HG02798 (cell line): ENCODE measurements at regions not wholly inside any gene's neighbourhood (a gene's known extent, or its start where the extent isn't known, plus 50 kb on each side); places are given as distances from the start of the nearest gene placed in this dataset.

ENCODE experiments used
- ATAC-seq: cut with Tn5 transposase; IDR thresholded peaks from one replicate; pipeline ENCODE4 v1.9.1; 2021; ENCODE audit warnings: mild to moderate bottlenecking; ENCODE audit not compliant: unreplicated experiment, poor library complexity

DNA sequence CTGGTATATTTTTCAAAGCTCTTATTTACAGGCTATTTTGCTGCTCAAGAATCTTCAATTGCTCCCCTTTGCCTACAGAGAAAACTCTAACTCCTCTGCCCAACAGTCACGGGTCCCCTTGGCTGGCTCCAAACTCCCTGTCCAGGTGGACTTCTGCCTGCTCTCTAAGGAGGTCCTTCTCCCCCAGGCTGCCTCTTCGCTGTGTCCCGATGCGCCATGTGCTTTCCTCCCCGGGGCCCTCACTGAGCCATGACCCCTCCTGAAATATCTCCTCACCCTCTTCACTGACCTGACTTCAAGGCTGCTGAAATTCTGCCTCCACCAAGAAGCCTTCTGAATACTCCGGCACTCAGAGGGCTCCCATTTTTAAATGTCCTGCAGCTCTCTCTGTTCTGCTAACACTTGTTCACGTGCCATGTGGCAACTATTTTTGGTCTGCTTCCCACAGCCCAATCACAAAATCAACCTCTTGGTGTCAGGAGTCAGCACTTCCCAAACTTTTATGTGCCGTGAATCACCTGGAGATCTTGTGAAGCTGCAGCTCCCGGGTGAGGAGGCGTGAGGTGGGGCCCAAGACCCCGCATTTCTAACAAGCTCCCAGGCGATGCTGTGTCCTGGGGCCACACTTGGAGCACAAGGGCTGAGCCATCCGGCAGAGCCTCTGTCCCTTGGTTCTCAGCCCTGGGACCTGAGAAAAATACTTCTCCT is 85.7 kb upstream of the COL13A1 start:
- ATAC-seq: no peak

DNA sequence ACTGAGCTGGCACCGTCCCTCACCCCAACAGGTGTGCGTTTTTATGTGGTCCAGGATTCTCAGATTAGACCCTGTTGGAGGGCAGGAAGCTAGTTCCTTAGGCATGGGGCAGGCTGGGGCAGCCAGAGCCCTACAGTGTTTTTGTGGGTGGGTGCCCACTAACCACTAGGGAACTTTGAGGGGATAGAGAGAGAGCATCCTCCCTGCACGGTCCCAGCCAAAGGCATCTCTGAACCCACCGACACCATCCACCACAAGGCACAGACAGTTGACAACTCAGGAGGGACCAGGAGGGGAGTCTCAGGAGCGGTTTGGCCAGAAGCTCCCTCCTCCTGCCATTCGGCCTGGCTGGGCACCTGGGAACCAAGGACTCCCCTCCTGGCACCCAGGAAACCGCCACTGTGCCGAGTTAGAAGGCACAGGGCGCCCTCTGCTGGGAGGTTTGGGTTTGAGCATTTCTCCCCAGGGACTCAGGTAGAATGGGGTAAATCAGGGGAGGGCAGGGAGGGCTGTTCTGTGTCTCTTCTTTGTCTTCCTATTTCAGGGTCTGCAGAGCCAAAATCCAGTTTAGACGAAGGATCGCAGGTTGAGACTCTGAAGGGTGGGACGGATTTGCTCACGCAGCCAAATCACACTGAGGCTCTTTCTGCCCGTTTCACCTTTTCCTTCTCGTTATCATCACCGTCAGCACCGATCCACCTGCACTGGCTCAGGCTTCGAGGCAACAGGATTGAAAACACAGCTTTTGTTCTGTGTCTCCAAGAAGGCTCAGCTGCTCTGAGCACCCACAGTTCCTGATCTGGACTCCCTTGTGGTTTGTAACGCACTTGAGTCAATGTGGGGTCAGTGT is 84.8 kb upstream of the COL13A1 start:
- no peak for ATAC-seq

DNA sequence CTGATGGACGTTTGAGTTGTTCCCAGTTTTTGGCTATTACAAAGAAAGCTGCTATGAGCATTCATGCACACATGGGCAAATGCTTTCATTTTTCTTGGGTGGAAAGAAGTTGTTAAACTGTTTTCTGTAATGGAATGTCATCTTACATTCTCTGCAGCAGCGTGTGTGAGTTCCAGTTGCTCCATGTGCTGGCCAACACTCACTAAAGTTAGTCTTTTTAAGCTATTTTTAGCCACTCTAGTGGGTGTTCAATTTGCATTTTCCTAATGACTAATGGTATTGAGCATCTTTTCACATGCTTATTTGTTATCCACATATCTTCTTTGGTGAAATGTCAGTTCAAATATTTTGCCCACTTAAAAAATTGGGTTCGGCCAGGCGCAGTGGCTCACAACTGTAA is 82.8 kb upstream of the COL13A1 start:
- ATAC-seq: no peak

DNA sequence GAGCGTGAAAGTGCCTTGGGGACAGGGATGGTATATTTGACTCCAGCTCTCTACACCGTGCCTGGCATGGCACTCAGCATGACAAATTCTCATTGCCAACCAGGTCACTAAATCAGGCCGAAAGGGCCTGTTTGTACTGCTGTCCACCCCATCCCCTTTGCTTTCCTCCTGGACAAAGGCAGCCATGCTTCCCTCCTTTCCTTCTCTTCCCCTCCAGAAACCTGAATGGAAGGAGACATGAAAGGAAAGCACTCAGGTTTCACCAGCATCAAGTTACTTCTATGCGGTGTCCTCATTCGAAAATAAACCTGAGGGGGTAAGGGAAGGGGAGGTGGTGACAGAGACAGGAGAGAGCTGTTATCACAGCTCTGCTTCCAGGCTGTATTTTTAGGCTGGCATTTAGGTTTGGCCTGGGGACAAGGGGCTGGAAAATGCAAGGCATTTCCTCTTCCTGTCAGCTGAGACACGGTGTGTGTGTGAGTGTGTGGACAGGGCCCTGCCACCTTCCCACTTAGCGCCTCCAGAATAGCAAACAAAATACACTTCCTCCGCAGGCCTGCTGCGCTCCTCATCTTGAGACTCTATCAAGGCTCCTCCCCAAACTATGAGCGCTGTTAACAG is 79.9 kb upstream of the COL13A1 start:
- no peak for ATAC-seq

DNA sequence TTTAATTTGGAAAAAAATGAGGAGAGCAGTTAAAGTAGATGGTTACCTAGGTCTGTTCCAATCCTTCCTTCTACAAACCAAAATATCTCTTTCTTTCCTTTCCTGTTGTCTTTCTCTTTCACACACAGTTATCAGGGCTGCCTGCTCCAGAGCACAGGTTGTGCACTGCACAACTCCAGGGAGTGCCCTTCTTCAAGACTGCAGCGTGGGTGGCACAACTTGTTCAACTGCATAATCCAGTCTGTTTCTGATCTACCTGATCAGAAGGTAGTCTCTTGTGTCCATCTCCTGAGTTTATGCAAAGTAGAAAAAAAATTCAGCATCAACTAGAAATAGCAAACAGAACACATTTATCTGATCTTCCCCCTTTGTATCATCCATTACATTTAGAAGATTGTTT is 78.1 kb upstream of the COL13A1 start:
- ATAC-seq: no peak

DNA sequence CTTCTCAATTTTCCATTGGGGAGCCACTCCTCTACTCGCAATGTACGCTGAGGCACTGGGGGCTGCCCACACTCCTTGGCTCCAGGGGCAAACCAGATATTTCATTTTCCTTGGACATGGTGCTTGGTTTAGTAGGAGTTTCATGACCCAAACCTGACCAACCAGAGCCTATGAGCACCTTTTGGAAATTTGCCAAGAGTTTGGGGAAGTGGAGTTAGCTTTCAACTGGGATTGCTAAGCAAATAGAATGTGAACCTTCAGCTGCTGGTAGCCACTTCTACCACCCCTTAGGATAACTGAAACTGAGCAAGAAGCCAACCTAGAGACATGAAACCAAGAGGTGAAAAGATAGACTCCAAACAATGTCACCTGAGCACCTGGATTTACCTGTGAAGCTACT is 74.9 kb upstream of the COL13A1 start:
- no peak for ATAC-seq

DNA sequence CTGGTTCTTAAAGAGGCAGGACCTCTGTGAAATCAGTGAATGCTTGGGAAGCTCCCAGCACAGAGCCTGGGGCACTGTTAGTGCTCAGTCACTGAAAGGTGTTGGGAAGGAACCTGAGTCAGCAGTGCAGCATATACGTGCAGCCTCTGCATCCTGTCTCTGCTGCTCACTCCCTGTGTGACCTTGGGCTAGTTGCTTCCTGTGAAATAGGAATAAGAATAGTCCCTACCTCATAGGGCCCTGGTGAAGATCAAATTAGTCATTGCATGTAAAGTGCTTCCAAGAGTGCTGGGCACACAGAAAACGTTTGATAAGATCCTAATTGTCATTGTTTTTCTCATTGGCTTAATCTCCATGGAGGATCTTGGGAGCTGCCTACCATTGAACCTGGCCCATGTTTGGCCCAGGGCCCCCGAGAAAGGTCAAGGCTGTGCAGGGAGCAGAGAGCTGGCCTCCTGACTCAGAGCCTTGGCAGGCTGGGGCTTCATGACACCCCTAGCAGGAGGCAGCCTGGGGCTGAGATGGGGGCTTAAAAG is 73.3 kb upstream of the COL13A1 start:
- no peak for ATAC-seq

DNA sequence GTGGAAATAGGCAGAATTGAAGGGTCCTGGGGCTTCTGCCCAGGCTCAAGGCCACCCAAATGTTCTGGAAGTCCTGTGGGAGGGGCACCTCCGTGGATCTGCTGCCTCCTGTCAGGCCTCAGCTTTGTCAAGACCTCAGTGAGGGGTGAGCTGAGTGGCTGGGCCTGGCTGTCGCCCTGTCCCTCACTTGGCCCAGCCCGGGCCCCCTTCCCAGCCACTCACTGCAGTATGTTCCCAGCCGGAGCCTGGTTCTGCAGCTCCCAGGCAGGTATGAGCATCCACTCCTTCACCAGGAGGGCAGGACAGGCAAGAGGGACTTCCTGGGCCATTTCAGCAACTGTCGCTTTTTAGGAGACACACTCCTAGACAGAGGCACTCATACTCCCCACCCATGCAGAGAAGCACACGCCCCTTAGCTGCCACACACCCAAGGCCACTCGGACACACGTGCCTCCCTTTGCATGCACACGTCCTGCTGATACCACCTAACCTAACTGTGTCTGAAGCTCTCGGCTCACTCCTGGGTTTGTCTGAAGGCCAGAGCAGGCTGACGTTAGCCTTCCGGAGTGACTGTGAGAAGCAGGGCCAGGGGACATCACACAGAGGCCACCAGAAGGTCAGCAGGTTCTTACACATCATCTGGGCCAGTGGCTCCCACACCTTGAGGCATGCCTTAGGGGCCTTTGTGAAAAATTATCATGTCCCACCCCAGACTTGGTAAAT is 72.2 kb upstream of the COL13A1 start:
- no peak for ATAC-seq

DNA sequence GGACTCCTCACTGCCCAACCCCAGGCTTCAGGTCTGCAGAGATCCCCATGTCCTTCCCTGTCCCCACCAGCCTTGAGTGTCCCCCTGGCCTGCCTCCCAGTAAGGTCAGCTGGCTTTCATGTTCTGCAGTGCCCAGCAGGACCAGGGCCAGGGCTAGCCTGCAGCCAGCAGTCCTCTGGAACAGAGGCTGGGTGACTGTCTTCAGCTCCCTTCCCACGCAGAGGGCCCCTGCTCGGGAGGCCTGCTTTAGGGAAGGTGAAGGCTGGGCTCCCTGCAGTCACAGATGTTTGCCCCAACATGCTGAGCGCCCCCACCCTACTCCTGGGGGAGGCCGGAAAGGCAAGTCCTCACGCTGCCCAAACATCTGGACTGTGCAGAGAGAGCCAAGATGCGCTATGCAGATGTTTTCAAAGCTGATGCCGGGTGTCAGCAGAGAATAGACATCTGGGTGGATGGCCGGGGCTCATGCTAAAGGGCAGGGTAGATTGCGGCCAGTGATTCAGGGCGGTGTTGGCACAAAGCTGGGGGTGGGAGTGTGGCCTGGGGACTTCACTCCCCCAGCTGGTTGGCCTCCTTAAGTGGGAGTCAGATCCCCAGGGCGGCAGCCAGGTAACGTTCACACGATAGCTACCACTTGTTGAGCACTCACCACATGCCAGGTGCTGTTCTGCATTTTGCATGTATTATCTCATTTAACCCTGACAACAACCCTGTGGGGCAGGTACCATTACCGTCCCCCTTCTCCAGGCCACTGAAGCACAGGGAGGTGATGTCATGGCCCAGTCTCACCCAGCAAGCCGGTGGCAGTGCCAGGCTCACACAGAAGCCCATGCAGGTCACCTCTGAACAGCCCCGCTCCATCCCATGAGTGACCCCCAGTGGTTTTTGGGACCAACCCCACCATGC is 71.2 kb upstream of the COL13A1 start:
- ATAC-seq: no peak

DNA sequence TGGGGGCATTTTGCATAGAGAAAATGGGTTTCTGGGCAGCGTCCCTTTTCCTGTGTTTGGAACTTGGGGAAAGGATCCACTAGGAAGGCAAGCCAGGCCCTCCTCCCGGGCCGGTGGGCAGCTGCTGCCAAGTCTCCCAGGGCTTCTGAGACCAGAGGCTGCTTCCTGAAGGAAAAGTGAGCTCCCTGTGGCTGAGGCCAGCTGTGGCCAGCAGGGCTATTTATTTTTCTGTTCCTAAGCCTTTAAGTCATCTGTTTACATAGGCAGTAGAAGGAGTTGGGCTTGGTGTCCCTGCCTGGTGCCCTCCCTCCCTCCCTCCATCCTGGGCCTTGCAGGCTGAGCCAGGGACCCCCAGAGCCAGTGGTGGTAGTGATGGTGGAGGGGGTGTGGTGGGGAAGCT is 70.5 kb upstream of the COL13A1 start:
- ATAC-seq: no peak

DNA sequence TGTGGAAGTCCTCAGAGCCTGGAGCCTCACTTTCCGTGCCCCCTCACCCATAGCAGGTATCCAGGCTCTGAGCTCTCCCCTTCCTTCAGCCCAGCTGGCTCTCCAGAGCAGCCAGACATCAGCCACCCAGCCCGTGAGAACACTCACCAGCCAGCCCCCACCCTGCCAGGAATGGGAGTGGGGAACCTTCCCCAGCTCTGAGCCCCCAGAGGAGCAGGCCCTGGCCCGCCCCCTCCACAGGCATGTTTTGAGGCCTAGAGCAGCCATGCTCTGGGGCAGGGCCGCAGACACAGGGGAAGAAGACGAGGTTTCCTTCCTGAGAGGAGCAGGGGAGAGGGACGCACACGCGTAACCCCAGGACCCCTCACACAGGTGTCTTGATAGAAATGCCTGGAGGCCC is 70.0 kb upstream of the COL13A1 start:
- ATAC-seq: no peak

DNA sequence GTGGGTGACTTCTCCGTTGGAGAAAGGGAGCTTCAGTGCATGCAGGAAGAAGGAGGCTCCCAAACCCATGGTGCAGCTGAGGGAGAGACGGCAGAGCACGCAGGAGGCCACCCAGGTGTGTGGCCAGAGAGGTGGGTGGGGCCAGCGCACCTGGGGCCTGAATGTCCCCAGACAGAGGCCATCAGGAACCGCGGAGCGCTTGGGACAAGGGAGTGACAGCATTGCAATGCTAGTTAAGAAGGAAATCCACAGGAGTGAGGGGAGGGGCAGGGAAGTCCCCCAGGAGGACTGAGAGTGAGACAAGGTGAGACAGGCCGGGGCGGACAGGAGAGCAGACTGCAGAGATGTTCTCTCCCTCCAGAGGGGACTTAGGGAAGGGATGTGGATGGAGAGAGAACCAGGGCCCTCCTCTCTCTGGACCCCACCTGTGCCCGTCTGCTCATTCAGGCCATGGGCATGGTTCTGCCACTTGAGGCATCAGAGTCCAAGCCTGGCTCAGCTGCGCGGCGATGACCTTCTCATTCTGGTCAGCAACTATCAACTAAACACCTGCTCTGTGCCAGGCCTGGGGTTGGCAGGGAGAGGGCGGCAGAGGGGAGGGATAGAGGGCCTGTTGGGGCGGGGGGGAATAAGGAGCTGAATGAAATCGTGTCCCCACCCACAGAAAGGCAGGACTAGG is 69.4 kb upstream of the COL13A1 start:
- no peak for ATAC-seq

DNA sequence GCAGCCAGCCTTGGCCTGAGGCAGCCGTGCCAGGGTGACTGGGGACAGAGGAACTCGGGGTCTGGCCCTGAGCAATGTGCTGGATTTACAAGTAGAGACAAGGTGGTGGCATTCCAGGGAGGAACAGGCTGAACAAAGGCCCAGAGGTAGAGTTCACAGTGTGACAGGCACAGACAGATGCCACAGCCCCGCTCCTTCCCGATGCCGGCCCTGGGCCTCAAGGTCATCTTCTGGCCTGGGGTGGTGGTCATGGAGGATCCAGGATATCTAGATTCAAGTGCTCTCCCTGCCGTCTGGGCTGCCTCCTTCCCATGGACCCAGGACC is 68.9 kb upstream of the COL13A1 start:
- no peak for ATAC-seq

DNA sequence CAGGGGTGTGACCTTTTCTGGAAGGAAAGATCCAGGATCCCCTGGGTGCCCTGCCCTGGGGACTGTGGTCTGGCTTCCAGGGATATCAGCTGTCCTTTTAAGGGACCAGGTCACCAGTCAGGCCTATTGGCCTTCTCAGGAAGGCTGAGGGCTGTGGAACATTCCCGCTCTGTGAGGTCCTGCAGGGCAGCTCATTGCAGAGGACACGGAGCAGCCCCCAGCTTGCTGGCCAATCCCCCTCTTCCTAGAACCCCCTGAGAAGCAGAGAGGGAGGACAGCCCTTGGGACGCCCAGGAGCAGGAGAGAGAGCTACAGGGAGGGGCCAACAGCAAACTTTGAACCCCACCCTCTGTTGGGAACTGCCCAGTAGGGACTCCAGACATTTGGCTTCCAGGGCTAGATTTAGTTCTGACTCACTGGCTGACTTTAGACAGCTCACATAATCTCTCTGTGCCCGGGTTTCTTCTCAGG is 67.9 kb upstream of the COL13A1 start:
- no peak for ATAC-seq

DNA sequence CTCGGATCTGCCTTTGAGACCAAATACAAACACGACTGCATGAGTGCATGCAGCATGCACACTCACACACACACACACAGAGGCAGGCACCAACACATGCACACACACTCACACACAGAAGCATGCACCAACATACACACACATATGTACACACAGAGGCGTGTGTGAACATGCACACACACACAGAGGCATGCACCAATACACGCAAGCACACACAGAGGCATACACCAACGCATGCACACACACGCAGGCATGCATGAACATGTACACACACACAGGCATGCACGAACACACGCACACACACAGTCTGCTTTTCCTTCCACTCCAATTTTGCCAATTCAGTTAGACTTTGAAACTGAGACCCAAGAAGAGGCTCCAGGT is 67.3 kb upstream of the COL13A1 start:
- no peak for ATAC-seq

DNA sequence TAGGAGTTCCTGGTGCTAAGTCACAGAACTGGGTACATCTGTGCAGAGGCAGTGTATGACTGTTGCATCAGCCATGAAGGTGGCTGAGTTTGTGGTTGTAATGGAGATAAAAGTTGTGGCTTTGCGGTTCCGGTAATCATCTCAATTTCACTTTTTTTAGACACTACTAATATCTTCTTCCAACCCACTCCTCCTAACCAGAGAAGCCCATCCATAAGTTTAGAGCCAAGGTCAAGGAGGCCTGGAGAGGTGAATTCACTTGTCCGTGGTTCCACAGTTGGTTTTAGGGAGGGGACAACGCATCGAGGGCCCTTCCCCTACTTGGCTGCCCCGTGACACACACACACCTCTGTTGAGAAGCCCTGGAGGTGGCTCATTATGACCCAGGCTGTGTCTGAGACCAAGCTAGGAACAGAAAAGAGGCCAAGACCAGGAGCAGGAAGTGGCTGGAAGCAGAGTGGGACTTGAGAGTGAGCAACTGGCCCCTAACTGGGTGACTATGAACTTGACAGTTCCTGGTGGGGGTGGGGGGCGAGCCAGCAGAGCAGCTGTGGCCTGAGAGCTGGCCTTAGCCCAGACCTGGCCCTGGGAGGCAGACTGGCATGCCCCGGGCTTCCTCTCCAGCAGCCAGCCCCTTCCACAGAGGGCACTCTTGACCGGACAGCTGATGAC is 66.8 kb upstream of the COL13A1 start:
- no peak for ATAC-seq

DNA sequence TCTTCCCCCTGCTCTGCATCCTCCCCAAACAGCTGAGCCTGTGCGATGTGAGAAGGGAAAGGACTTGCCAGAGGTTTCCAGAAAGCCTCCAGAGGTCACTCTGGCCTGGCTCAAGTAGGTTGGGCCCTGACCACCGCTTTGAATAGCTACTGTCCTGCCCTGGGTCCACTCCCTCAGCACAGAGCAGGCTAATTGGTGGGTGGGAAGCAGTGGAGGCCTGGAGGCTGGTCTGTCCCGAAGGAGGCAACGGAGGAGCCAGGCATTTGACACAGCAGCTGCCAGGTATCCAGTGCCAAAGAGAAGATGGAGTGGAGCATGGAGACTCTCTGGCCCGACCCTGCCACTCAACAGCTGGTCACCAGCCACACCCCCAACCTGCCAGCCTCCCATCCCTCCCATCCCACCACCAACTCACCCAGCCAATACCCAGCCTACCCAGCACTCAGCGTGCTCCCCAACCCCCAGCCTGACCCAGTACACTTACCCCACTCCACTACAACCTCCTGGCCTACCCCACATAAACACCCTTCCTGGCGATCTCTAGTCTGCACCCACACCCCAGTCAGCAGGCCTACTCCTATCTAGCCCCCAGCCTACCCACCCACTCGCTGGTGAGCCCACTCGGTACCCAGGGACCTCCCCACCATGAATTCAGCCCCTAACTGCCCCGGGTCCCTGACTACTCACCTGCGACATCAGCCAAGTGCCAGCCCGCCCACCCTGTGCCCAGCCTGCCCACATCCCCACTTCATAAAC is 64.6 kb upstream of the COL13A1 start:
- ATAC-seq: no peak

DNA sequence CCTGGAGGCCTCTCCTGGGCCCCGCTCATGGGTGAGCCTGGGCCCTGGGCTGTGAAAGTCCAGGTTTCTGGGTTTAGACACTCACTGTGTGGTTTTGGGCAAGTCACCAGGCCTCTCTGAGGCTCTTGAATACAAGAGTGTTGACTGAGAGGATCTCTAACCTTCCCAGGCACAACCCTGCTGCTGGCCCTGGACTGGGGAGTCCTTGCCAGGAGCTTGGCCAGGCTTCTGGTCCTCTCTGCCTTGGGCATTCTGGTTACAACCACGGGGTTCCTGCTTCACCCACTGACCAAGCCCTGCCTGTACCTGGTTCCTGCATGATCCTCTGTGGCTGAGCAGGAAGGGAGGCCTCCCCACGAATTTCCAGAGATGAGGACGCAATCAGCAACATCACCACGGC is 63.6 kb upstream of the COL13A1 start:
- ATAC-seq: no peak
